NOMO-1 treated with DMSO at 0.1 percent for 48 hours (cell line): ENCODE measurements at regions not wholly inside any gene's neighbourhood (a gene's known extent, or its start where the extent isn't known, plus 50 kb on each side); places are given as distances from the start of the nearest gene placed in this dataset.
"Not testable (repeated sequence)": the region's sequence is repeated elsewhere in the genome, so short reads cannot be mapped to it uniquely, and the experiment has no call there.

ENCODE experiments used
- DNase-seq: peaks from one replicate; lab custom pipeline; 2025; ENCODE audit not compliant: unreplicated experiment; lab: John Stamatoyannopoulos, UW

- no peak for DNase-seq
Measured at GRCh38 chr6:97669191-97670031, 386.4 kb upstream of the MMS22L start.

GRCh38 chr6:97674802-97675201 is 391.8 kb upstream of the MMS22L start:
- no peak for DNase-seq

GRCh38 chr6:97677626-97678025 is 394.6 kb upstream of the MMS22L start:
- DNase-seq, result no peak

DNA sequence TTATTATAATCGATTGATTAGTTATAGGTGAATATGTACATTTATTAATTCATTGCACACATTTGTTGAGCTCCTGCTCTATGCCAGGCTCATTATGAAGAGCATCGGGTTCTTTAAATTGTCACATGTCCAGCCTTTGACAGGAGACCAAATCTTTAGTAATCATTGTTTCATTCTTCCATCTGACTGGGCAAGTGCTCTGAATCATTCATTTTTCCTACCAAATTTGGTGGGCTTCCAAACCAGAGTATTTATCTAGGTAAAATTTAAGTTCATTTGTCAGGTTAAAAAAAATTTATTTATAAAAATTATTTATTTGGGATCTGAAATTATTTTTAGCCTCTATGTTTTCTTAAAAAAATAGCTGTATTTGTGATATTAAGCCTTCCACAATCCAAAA is 404.9 kb upstream of the MMS22L start:
- no peak for DNase-seq

- no peak for DNase-seq
Measured at GRCh38 chr6:97689078-97689754, 406.2 kb upstream of the MMS22L start.

- no peak for DNase-seq
Measured at GRCh38 chr6:97697456-97697855, 414.4 kb upstream of the MMS22L start.

GRCh38 chr6:97701801-97702200 is 418.8 kb upstream of the MMS22L start:
- DNase-seq, result no peak

- no peak for DNase-seq
Measured at GRCh38 chr6:97702248-97702647, 419.2 kb upstream of the MMS22L start.

GRCh38 chr6:97703661-97704060 is 420.6 kb upstream of the MMS22L start:
- no peak for DNase-seq

DNA sequence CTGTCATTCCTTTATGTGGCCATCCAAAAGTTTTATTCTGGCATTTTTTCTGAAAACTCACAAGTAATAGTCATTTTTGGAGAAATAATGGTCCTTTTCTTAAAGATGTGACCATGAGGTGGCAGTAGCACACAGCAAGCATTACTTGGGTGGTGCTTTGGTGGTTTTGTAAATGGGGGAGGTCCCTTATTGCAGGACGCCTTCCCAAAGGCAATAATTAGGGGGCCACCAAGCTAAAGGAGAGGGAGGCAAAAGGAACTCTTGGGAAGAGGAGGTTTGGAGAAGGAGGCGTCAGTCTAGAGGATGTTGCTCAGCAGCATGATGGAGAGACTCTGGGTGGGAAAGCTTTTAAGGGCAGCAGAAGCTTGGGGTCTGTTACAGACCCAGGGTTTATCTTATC is 422.6 kb upstream of the MMS22L start:
- DNase-seq, result no peak

GRCh38 chr6:97712751-97713150 is 429.7 kb upstream of the MMS22L start:
- no peak for DNase-seq

DNA sequence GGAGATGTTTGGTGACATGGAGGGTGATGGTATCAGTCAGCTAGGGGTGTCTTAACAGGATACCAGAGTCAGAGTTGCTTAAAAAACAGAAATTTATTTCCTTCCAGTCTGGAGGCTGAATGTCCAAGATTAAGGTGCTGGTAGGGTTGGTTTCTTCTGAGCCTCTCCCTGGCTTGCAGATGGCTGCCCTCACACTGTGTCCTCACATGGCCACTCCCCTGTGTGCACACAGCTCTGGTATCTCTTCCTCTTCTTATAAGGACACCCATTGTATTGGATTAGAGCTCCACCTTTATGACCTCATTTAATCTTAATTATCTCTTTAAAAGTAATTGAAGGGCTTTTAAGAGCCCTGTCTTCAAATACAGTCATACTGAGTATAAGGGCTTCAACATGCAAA is 431.8 kb upstream of the MMS22L start:
- DNase-seq, result no peak

DNA sequence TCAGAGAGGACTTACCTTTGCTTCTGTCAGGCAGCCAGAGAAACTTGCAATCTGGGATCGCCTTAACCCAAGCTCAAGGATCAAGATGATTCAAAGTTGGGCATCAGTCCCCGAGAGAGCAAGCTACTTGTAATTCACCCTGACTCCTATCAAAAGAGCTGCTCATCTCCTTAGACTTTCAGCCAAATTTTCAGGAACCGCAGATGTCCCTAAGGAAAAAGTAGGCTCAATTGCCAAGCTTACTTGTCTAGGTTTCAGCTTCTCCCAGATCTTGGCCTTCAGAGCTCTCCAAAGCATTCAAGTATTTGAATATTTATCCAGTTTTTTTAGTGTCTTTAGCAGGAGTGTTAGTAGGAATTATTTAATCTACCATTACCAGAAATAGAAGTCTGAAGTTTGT is 434.1 kb upstream of the MMS22L start:
- no peak for DNase-seq

- DNase-seq, result no peak
Measured at GRCh38 chr6:97726378-97726777, 443.4 kb upstream of the MMS22L start.

- DNase-seq, result no peak
Measured at GRCh38 chr6:97732045-97732444, 449.0 kb upstream of the MMS22L start.

GRCh38 chr6:97757575-97757974 is 474.6 kb upstream of the MMS22L start:
- no peak for DNase-seq

DNA sequence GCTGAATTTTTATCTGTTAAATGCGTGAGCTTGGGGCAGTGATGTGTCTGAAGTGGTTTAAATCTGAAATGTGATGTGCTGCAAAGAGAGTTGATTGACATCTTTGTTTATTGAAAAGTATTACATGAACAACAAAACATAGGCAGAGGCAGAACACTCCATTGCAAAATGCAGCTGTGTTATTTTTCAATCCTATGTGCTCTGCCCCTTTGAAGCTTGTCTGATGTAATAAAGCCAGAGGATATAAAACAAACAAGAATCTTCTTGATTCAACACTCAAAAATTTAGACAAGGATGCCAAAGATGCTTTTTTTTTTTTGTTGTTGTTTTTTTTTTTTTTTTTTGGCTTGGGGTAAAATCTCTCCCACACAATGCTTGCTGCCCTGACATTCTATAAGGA is 482.4 kb upstream of the MMS22L start:
- no peak for DNase-seq

- DNase-seq, result no peak
Measured at GRCh38 chr6:97771372-97771771, 488.4 kb upstream of the MMS22L start.

GRCh38 chr6:97775012-97775411 is 492.0 kb upstream of the MMS22L start:
- DNase-seq, result no peak

DNA sequence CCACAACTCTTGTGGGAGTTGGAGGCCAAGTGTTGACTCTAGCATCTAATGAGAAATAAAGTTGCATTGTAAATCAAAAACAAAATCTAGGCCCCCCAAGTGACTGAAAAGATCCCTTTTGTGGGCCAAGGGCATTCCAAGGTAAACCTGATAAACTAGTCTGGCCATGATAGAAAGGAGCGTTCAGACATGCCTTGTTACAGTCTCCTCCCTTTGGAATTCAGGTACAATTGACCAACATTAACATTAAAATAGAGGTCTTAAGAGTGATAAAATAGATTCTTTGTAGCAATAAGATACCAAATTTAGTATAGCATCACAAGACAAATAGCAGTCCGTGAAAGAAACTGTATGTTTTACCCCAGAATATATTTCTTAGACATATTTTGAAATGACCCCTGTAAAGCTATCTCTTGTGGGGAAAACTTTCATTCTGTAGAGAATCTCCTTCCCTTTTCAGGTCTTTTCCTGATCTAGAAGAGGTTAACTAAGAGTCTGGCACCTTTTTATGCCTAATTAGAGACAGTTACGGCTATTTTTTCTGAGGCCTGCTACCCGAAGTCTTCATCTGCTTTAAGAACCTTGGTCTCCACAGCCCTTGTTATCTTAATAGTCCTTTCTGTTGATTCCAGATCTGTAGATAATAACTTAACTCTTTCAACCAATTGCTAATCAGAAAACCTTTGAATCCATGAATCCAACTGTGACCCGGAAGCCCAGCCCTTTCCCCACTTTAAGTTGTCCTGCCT is 495.4 kb upstream of the MMS22L start:
- DNase-seq, result no peak

DNA sequence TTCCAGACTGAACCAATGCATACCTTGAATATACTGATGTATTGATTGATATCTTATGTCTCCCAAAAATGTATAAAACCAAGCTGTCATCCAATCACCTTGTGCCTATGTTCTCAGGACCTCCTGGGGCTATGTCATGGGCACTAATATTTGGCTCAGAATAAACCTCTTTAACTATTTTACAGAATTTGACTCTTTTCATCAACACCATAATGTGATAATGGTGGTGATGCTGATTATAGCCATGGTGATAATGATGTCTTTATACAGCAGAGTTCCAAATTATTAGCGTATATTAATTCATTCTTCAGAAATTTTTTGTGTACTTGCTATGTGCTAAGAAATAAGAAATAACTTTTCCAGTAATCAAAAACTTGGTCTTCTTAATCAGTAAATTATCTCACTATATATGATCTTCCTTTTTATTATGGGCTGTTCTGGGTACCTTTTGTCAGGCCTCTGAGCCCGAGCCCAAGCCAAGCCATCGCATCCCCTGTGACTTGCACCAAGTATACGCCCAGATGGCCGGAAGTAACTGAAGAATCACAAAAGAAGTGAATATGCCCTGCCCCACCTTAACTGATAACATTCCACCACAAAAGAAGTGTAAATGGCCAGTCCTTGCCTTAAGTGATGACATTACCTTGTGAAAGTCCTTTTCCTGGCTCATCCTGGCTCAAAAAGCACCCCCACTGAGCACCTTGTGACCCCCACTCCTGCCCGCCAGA is 496.2 kb upstream of the MMS22L start:
- not testable (repeated sequence) for DNase-seq
